SK-N-SH (cell line): ENCODE measurements at regions not wholly inside any gene's neighbourhood (a gene's known extent, or its start where the extent isn't known, plus 50 kb on each side); places are given as distances from the start of the nearest gene placed in this dataset.

ENCODE experiments used
- CHD2 ChIP-seq: fragments of 150-350 bp; IDR thresholded peaks from 2 replicates; pipeline ENCODE4 v1.6.1; 2018; ENCODE audit warnings: low read length; ENCODE audit not compliant: partially characterized antibody
- EP300 ChIP-seq, 2 experiments: IDR thresholded peaks; 2 replicates each; pipeline versions ENCODE4 v1.4.0 to v1.6.1; 2012; ENCODE audit warnings: borderline replicate concordance in 1 of 2, low read depth in 1 of 2, low read length in 1 of 2
- EZH2phosphoT487 ChIP-seq: fragments of 200-600 bp; sonication (generic); IDR thresholded peaks from 2 replicates; pipeline ENCODE4 v1.6.1; 2017; ENCODE audit warnings: low read depth, mixed run types, mild to moderate bottlenecking, antibody characterized with exemption, moderate library complexity, borderline replicate concordance
- FOSL2 ChIP-seq: IDR thresholded peaks from 2 replicates; pipeline ENCODE4 v1.4.0; 2012; ENCODE audit warnings: low read depth, mild to moderate bottlenecking, moderate library complexity, borderline replicate concordance
- JUND ChIP-seq: IDR thresholded peaks from 2 replicates; pipeline ENCODE4 v1.4.0; 2012
- NFIC ChIP-seq: IDR thresholded peaks from 2 replicates; pipeline ENCODE4 v1.4.0; 2012; ENCODE audit warnings: borderline replicate concordance
- POLR2AphosphoS5 ChIP-seq: IDR thresholded peaks from 2 replicates; pipeline ENCODE4 v1.6.1; 2012; ENCODE audit warnings: low read depth, low read length
- RAD21 ChIP-seq: IDR thresholded peaks from 2 replicates; pipeline ENCODE4 v1.6.1; 2012; ENCODE audit warnings: mild to moderate bottlenecking, low read length
- RCOR1 ChIP-seq: fragments of 150-350 bp; IDR thresholded peaks from 2 replicates; pipeline ENCODE4 v1.6.1; 2017; ENCODE audit warnings: antibody characterized with exemption, low read length
- SIN3A ChIP-seq: IDR thresholded peaks from 2 replicates; pipeline ENCODE4 v1.6.1; 2012; ENCODE audit warnings: low read depth, mild to moderate bottlenecking, low read length, moderate library complexity, borderline replicate concordance
- TF ChIP-seq, protein P1 (sequence below): fragments of 200-600 bp; sonication (generic); IDR thresholded peaks from 2 replicates; pipeline ENCODE4 v1.6.1; 2017; ENCODE audit warnings: antibody characterized with exemption, mild to moderate bottlenecking, moderate library complexity
- TF ChIP-seq, protein P2 (sequence below): fragments of 150-350 bp; IDR thresholded peaks from 2 replicates; pipeline ENCODE4 v1.6.1; 2017; ENCODE audit warnings: antibody characterized with exemption, low read length, low read depth, borderline replicate concordance

DNA sequence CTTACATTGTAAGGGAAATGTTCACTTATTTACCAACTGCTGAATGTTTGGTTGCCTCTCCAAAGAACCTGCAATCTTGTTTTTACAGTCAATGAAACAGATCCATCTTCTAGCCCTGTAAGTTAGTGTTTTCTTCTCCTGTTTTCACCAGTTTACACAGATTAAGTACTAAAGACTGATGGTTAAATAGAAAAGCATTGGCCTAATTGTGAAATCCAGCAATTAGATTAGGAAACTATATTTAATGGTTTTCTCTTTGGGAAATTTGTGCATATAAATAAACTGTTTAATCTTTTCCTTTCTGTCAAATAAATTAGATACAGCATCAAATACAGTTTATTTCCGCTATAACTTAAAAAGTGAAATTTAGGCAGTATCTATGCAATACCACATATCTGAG, 247.9 kb upstream of the MEF2C start:
- no peak for TF ChIP-seq SIN3A
- TF ChIP-seq, protein P1, sequence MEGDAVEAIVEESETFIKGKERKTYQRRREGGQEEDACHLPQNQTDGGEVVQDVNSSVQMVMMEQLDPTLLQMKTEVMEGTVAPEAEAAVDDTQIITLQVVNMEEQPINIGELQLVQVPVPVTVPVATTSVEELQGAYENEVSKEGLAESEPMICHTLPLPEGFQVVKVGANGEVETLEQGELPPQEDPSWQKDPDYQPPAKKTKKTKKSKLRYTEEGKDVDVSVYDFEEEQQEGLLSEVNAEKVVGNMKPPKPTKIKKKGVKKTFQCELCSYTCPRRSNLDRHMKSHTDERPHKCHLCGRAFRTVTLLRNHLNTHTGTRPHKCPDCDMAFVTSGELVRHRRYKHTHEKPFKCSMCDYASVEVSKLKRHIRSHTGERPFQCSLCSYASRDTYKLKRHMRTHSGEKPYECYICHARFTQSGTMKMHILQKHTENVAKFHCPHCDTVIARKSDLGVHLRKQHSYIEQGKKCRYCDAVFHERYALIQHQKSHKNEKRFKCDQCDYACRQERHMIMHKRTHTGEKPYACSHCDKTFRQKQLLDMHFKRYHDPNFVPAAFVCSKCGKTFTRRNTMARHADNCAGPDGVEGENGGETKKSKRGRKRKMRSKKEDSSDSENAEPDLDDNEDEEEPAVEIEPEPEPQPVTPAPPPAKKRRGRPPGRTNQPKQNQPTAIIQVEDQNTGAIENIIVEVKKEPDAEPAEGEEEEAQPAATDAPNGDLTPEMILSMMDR, result no peak
- TF ChIP-seq, protein P2, sequence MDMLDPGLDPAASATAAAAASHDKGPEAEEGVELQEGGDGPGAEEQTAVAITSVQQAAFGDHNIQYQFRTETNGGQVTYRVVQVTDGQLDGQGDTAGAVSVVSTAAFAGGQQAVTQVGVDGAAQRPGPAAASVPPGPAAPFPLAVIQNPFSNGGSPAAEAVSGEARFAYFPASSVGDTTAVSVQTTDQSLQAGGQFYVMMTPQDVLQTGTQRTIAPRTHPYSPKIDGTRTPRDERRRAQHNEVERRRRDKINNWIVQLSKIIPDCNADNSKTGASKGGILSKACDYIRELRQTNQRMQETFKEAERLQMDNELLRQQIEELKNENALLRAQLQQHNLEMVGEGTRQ, result no peak
- TF ChIP-seq EP300 (IDR thresholded peaks at IDR 0.05; ENCODE audit: borderline replicate concordance in 1 of 2, low read depth in 1 of 2, low read length in 1 of 2), result no peak
- no peak for TF ChIP-seq CHD2
- no peak for TF ChIP-seq FOSL2
- no peak for TF ChIP-seq EZH2phosphoT487
- no peak for TF ChIP-seq RAD21
- TF ChIP-seq POLR2AphosphoS5, result no peak
- no peak for TF ChIP-seq JUND
- no peak for TF ChIP-seq NFIC
- TF ChIP-seq RCOR1, result no peak
